Parathyroid adenoma (tissue), 2 donors: ENCODE measurements at regions not wholly inside any gene's neighbourhood (a gene's known extent, or its start where the extent isn't known, plus 50 kb on each side); places are given as distances from the start of the nearest gene placed in this dataset.

Source experiments
- H2AFZ ChIP-seq: fragments of 300-600 bp; sonication (generic); one replicate; pipeline ENCODE4 v1.7.0; 2017; ENCODE audit warnings: antibody characterized with exemption, mild to moderate bottlenecking
- H3K27ac ChIP-seq: fragments of 300-600 bp; sonication (generic); one replicate; pipeline ENCODE4 v1.7.0; 2017
- H3K27me3 ChIP-seq: fragments of 300-600 bp; sonication (generic); one replicate; pipeline ENCODE4 v1.7.0; 2017; ENCODE audit warnings: low read length; ENCODE audit not compliant: control insufficient read depth, insufficient read depth
- H3K36me3 ChIP-seq: fragments of 300-600 bp; sonication (generic); one replicate; pipeline ENCODE4 v1.7.0; 2017; ENCODE audit warnings: low read length; ENCODE audit not compliant: control insufficient read depth, insufficient read depth
- H3K4me1 ChIP-seq: fragments of 300-600 bp; sonication (generic); one replicate; pipeline ENCODE4 v1.7.0; 2017; ENCODE audit warnings: control low read depth
- H3K4me2 ChIP-seq: fragments of 300-600 bp; sonication (generic); one replicate; pipeline ENCODE4 v1.7.0; 2017; ENCODE audit warnings: low read length
- H3K4me3 ChIP-seq: fragments of 300-600 bp; sonication (generic); one replicate; pipeline ENCODE4 v1.7.0; 2017; ENCODE audit warnings: low read depth, low read length
- H3K79me2 ChIP-seq: fragments of 300-600 bp; sonication (generic); one replicate; pipeline ENCODE4 v1.7.0; 2017; ENCODE audit warnings: control low read depth
- H3K9ac ChIP-seq: fragments of 300-600 bp; sonication (generic); one replicate; pipeline ENCODE4 v1.7.0; 2017; ENCODE audit warnings: mild to moderate bottlenecking
- H3K9me3 ChIP-seq: fragments of 300-600 bp; sonication (generic); one replicate; pipeline ENCODE4 v1.7.0; 2017; ENCODE audit warnings: low read length; ENCODE audit not compliant: control insufficient read depth
- TF ChIP-seq, protein P1 (sequence below): fragments of 300-600 bp; sonication (generic); IDR thresholded peaks from one replicate; pipeline ENCODE4 v1.7.0; 2017; ENCODE audit warnings: antibody characterized with exemption, mild to moderate bottlenecking
- donor health status: primary hyperparathyroidism.

DNA sequence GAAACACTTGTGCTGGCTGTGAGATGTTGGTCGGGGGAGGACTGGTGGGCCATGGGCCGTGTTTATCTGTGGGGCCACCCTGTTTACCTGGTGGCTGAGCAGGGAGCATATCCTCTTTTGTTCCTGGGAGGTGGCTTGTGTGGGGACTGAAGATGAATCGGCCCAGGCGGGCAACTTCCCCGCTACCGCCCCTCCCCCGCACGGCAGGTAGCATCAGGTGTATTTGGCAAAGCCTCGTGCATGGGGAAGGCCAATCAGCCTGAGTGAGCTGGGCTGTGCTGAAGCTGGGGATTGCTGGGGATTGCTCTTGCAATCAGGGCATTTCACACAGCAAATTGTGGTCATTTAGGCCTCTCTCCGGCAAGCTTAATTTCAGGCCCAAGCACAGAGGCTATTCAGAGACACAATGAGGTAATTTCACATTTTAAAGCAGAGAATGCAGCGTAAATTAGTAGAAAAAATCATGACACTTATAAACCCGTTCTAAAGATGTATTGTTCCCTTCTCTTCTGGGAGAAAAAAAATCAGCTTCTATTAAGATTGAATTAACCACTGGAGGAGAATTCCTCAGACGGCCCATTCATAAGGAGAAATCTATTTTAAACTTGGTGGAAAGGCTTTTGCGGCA lies 197.7 kb upstream of the POU3F1 start:
- no peak overlapping the region for H3K27ac ChIP-seq
- no peak overlapping the region for H3K9ac ChIP-seq
- TF ChIP-seq, protein P1, sequence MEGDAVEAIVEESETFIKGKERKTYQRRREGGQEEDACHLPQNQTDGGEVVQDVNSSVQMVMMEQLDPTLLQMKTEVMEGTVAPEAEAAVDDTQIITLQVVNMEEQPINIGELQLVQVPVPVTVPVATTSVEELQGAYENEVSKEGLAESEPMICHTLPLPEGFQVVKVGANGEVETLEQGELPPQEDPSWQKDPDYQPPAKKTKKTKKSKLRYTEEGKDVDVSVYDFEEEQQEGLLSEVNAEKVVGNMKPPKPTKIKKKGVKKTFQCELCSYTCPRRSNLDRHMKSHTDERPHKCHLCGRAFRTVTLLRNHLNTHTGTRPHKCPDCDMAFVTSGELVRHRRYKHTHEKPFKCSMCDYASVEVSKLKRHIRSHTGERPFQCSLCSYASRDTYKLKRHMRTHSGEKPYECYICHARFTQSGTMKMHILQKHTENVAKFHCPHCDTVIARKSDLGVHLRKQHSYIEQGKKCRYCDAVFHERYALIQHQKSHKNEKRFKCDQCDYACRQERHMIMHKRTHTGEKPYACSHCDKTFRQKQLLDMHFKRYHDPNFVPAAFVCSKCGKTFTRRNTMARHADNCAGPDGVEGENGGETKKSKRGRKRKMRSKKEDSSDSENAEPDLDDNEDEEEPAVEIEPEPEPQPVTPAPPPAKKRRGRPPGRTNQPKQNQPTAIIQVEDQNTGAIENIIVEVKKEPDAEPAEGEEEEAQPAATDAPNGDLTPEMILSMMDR, result no peak
- no peak overlapping the region for H3K4me3 ChIP-seq
- no peaks in the 10 kb centered on the region for H3K79me2 ChIP-seq
- no peak overlapping the region for H3K4me2 ChIP-seq
- H3K27me3 ChIP-seq, result no peaks in the 10 kb centered on the region
- H3K9me3 ChIP-seq, result no peaks in the 10 kb centered on the region
- no peaks in the 10 kb centered on the region for H3K4me1 ChIP-seq
- no peak overlapping the region for H2AFZ ChIP-seq
- no peaks in the 10 kb centered on the region for H3K36me3 ChIP-seq

DNA sequence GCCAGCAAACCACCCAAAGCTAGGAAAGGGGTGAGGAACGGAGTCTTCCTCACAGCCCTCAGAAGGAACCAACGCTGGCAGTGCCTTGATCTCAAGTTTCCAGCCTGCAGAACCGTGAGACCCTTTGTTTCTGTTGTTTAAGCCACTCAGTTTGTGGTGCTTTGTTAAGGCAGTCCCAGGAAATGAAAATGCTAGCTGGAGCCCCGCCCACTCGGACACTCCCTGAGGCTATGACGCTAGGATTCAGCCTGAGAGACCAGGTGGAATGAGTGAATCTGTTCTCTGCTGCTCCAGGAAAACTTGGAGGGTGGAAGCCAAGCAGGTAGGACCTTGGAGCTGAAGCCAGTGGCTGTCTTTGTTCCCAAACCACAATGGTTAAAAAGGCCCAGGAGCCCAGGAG lies 196.5 kb upstream of the POU3F1 start:
- Histone ChIP-seq H3K9me3 (no peaks in the 10 kb centered on the region), H3K27me3 (no peaks in the 10 kb centered on the region)

DNA sequence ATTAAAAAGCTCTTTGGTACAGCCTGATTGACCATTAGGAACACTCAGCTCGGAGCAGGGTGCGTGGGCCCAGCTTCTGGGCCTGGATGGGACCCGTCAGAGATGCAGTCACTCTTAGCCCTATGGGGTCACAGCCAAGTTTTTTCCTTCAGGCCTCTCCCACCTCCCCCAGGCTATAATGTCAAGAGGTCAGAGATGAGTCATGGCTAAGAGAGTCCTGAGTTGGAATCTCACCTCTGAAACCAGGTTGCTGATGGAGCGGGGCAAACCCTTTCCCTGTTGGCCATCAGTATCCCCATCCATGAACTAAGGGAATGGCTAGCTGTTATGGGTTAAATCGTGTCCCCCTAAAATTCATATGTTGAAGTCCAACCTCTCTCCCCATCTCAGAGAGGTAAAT lies 195.9 kb upstream of the POU3F1 start:
- Histone ChIP-seq H3K9ac (no peak overlapping the region), H3K79me2 (no peaks in the 10 kb centered on the region), H3K27ac (no peak overlapping the region), H3K36me3 (no peaks in the 10 kb centered on the region), H3K4me1 (no peaks in the 10 kb centered on the region), H3K27me3 (no peaks in the 10 kb centered on the region), H3K9me3 (no peaks in the 10 kb centered on the region), H3K4me3 (no peak overlapping the region), H3K4me2 (no peak overlapping the region), H2AFZ (no peak overlapping the region)
- TF ChIP-seq, protein P1, result no peak

More for the DNA sequence above, 196.5 kb upstream of the POU3F1 start:
- Histone ChIP-seq H2AFZ (no peak overlapping the region), H3K4me2 (no peak overlapping the region), H3K4me3 (no peak overlapping the region), H3K36me3 (no peaks in the 10 kb centered on the region), H3K27ac (no peak overlapping the region), H3K79me2 (no peaks in the 10 kb centered on the region), H3K9ac (no peak overlapping the region), H3K4me1 (no peaks in the 10 kb centered on the region)
- TF ChIP-seq, protein P1, result no peak

DNA sequence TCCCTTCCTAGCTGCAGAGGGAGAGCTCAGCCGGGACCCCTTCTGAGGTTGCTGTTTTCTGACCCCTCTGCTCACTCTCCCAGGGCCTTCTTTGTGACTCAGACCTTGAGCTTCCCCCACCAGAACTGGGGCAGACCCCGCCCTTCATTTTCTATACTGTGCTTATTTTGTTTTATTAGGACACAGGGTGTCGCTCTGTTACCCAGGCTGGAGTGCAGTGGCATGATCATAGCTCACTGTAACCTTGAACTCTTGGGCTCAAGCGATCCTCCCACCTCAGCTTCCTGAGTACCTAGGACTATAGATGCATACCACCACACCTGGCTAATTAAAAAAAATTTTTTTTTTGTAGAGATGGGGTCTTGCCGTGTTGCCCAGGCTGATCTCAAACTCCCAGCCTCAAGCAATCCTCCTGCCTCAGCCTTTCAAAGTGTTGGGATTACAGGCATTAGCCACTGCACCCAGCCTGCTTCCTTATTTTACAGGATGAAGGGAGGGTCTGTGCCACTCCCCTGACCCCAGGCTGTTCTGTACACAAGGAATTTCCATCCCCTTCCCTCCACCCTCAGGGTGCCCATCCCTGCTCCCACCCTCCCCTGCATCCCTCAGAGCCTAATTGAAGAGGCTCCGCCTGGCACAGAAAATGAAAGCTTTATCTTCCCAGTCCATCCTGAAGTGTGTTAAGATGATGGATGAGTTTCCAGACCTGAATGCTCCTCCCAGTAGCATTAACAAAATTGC lies 195.2 kb upstream of the POU3F1 start:
- H3K4me2 ChIP-seq, result no peak overlapping the region
- no peaks in the 10 kb centered on the region for H3K36me3 ChIP-seq
- no peaks in the 10 kb centered on the region for H3K79me2 ChIP-seq
- H3K4me3 ChIP-seq, result no peak overlapping the region
- H2AFZ ChIP-seq, result no peak overlapping the region
- no peak overlapping the region for H3K27ac ChIP-seq
- H3K9me3 ChIP-seq, result no peaks in the 10 kb centered on the region
- H3K27me3 ChIP-seq, result no peaks in the 10 kb centered on the region
- no peak overlapping the region for H3K9ac ChIP-seq
- no peaks in the 10 kb centered on the region for H3K4me1 ChIP-seq
- TF ChIP-seq, protein P1, result no peak
